SK-N-SH (cell line): ENCODE measurements at regions not wholly inside any gene's neighbourhood (a gene's known extent, or its start where the extent isn't known, plus 50 kb on each side); places are given as distances from the start of the nearest gene placed in this dataset.

Experiments
- CTCF ChIA-PET: fragments of 300-600, 350-600 bp; formaldehyde crosslinking; extraction: SDS; loops from one replicate; lab custom pipeline; 2021; lab: Yijun Ruan, JAX
- POLR2A ChIA-PET: fragments of 350-600 bp; sonication (Branson Sonifier 250); formaldehyde crosslinking; extraction: SDS; loops from one replicate; lab custom pipeline; 2020; ENCODE audit warnings: antibody characterized with exemption, inconsistent platforms; lab: Yijun Ruan, JAX
- DNase-seq: peaks from one replicate; pipeline ENCODE4 v3.0.0; 2012
- H2AFZ ChIP-seq: fragments of 200-600 bp; sonication (generic); 2 replicates; pipeline ENCODE4 v1.8.1; 2016; ENCODE audit warnings: antibody characterized with exemption, mild to moderate bottlenecking, low read depth
- H3F3A ChIP-seq: fragments of 200-600 bp; sonication (generic); replicated peaks from 2 replicates; pipeline ENCODE3; 2016; ENCODE audit warnings: antibody characterized with exemption, mild to moderate bottlenecking; ENCODE audit not compliant: insufficient read depth
- H3K27ac ChIP-seq, 2 experiments: fragments of 200-500 bp in 1 of 2; fragments of 200-600 bp in 1 of 2; sonication (Bioruptor generic) in 1 of 2; sonication (generic), shearing (Covaris generic) in 1 of 2; 2 replicates each; pipeline versions ENCODE4 v1.5.1 to v1.6.1; 2014 to 2016; ENCODE audit warnings: low read depth in 2 of 2, inconsistent platforms in 1 of 2, low read length in 1 of 2, mild to moderate bottlenecking in 1 of 2, mixed read lengths in 1 of 2
- H3K27me3 ChIP-seq: fragments of 200-600 bp; sonication (generic), shearing (Covaris generic); 2 replicates; pipeline ENCODE4 v1.6.1; 2016; ENCODE audit warnings: mixed run types; ENCODE audit not compliant: insufficient read depth
- H3K36me3 ChIP-seq, 2 experiments: fragments of 200-500 bp in 1 of 2; fragments of 200-600 bp in 1 of 2; sonication (Bioruptor generic) in 1 of 2; sonication (generic) in 1 of 2; replicated peaks in 1 of 2; 2 replicates each; pipeline versions ENCODE3 to v1.5.1; 2014 to 2016; ENCODE audit warnings: low read length in 1 of 2, mild to moderate bottlenecking in 1 of 2; ENCODE audit not compliant: insufficient read depth in 2 of 2, control insufficient read depth in 1 of 2
- H3K4me1 ChIP-seq, 2 experiments: fragments of 200-500 bp in 1 of 2; fragments of 200-600 bp in 1 of 2; sonication (Bioruptor generic) in 1 of 2; sonication (generic), shearing (Covaris generic) in 1 of 2; 2 replicates each; pipeline versions ENCODE4 v1.5.1 to v1.6.1; 2014 to 2016; ENCODE audit warnings: low read depth in 1 of 2, low read length in 1 of 2, mixed run types in 1 of 2; ENCODE audit not compliant: insufficient read depth in 2 of 2, control insufficient read depth in 1 of 2
- H3K4me2 ChIP-seq: fragments of 200-600 bp; sonication (generic), shearing (Covaris generic); 2 replicates; pipeline ENCODE4 v1.6.1; 2017; ENCODE audit warnings: mixed run types
- H3K4me3 ChIP-seq, 2 experiments: fragments of 200-500 bp in 1 of 2; fragments of 200-600 bp in 1 of 2; sonication (Bioruptor generic) in 1 of 2; sonication (generic), shearing (Covaris generic) in 1 of 2; 2 replicates each; pipeline versions ENCODE4 v1.5.1 to v1.8.1; 2014 to 2016; ENCODE audit warnings: low read depth in 2 of 2, inconsistent platforms in 1 of 2, low read length in 1 of 2, mild to moderate bottlenecking in 1 of 2, mixed read lengths in 1 of 2, moderate library complexity in 1 of 2
- H3K79me2 ChIP-seq: fragments of 200-600 bp; sonication (generic); 2 replicates; pipeline ENCODE4 v1.8.1; 2017; ENCODE audit warnings: mild to moderate bottlenecking; ENCODE audit not compliant: insufficient read depth
- H3K9ac ChIP-seq: fragments of 200-600 bp; sonication (generic); 2 replicates; pipeline ENCODE4 v1.6.1; 2017; ENCODE audit warnings: mixed run types
- H3K9me2 ChIP-seq: fragments of 200-600 bp; sonication (generic); 2 replicates; pipeline ENCODE4 v1.6.1; 2017; ENCODE audit warnings: mixed run types
- H3K9me3 ChIP-seq: fragments of 200-600 bp; sonication (generic); 2 replicates; pipeline ENCODE4 v1.6.1; 2017; ENCODE audit warnings: mixed run types, mild to moderate bottlenecking, moderate library complexity
- H4K20me1 ChIP-seq: fragments of 200-600 bp; sonication (generic); 2 replicates; pipeline ENCODE4 v1.6.1; 2017; ENCODE audit warnings: mild to moderate bottlenecking, mixed run types; ENCODE audit not compliant: insufficient read depth
- CHD2 ChIP-seq: fragments of 150-350 bp; IDR thresholded peaks from 2 replicates; pipeline ENCODE4 v1.6.1; 2018; ENCODE audit warnings: low read length; ENCODE audit not compliant: partially characterized antibody
- EP300 ChIP-seq, 2 experiments: IDR thresholded peaks; 2 replicates each; pipeline versions ENCODE4 v1.4.0 to v1.6.1; 2012; ENCODE audit warnings: borderline replicate concordance in 1 of 2, low read depth in 1 of 2, low read length in 1 of 2
- FOSL2 ChIP-seq: IDR thresholded peaks from 2 replicates; pipeline ENCODE4 v1.4.0; 2012; ENCODE audit warnings: low read depth, mild to moderate bottlenecking, moderate library complexity, borderline replicate concordance
- FOXM1 ChIP-seq: IDR thresholded peaks from 2 replicates; pipeline ENCODE4 v1.4.0; 2012; ENCODE audit warnings: low read depth, mild to moderate bottlenecking
- GATA2 ChIP-seq: sonication (generic); formaldehyde crosslinking; IDR thresholded peaks from 2 replicates; pipeline ENCODE4 v1.5.0; 2020; ENCODE audit warnings: mild to moderate bottlenecking, missing genetic modification reagents
- IRF3 ChIP-seq: fragments of 150-350 bp; IDR thresholded peaks from 2 replicates; pipeline ENCODE4 v1.6.1; 2016; ENCODE audit warnings: mild to moderate bottlenecking, low read depth, low read length
- JUND ChIP-seq: IDR thresholded peaks from 2 replicates; pipeline ENCODE4 v1.4.0; 2012
- MAX ChIP-seq: IDR thresholded peaks from 2 replicates; pipeline ENCODE4 v1.4.0; 2012; ENCODE audit warnings: low read depth
- MEF2A ChIP-seq: IDR thresholded peaks from 2 replicates; pipeline ENCODE4 v1.4.0; 2012; ENCODE audit warnings: low read depth, borderline replicate concordance
- NFIC ChIP-seq: IDR thresholded peaks from 2 replicates; pipeline ENCODE4 v1.4.0; 2012; ENCODE audit warnings: borderline replicate concordance
- NRF1 ChIP-seq: IDR thresholded peaks from 2 replicates; pipeline ENCODE4 v1.6.1; 2012; ENCODE audit warnings: low read depth, mild to moderate bottlenecking, low read length
- PBX3 ChIP-seq: IDR thresholded peaks from 2 replicates; pipeline ENCODE4; 2012
- RCOR1 ChIP-seq: fragments of 150-350 bp; IDR thresholded peaks from 2 replicates; pipeline ENCODE4 v1.6.1; 2017; ENCODE audit warnings: antibody characterized with exemption, low read length
- REST ChIP-seq: IDR thresholded peaks from 2 replicates; pipeline ENCODE4 v1.6.1; 2012; ENCODE audit warnings: mild to moderate bottlenecking, low read depth, low read length, moderate library complexity
- RFX5 ChIP-seq: IDR thresholded peaks from 2 replicates; pipeline ENCODE4 v1.6.1; 2012; ENCODE audit warnings: mild to moderate bottlenecking, improper control_type of control experiment, low read length
- RXRA ChIP-seq: IDR thresholded peaks from 2 replicates; pipeline ENCODE4 v1.4.0; 2012; ENCODE audit warnings: low read depth, mild to moderate bottlenecking, borderline replicate concordance
- SMC3 ChIP-seq: IDR thresholded peaks from 2 replicates; pipeline ENCODE4 v1.6.1; 2012; ENCODE audit warnings: low read depth, low read length, improper control_type of control experiment
- TEAD4 ChIP-seq: IDR thresholded peaks from 2 replicates; pipeline ENCODE4 v1.4.0; 2012; ENCODE audit warnings: mild to moderate bottlenecking, borderline replicate concordance; ENCODE audit not compliant: insufficient read depth
- USF2 ChIP-seq: fragments of 150-350 bp; IDR thresholded peaks from 2 replicates; pipeline ENCODE4 v1.6.1; 2017; ENCODE audit warnings: antibody characterized with exemption, low read length, low read depth, borderline replicate concordance
- YY1 ChIP-seq: IDR thresholded peaks from 2 replicates; pipeline ENCODE4 v1.4.0; 2012; ENCODE audit warnings: low read depth, mild to moderate bottlenecking
- WGBS: methylation state at CpG from one replicate; pipeline ENCODE4 v1.1.6; 2017; ENCODE audit warnings: low lambda C conversion rate; 5-methylcytosine and 5-hydroxymethylcytosine counted together

GRCh38 chr3:40680685-40681657, 156.2 kb downstream of the ZNF621 start:
- Histone ChIP-seq H3K4me3 (no peak overlapping the region), H3K9me3 (no peaks in the 10 kb centered on the region), H2AFZ (no peak overlapping the region), H3F3A (no peaks in the 10 kb centered on the region), H3K9ac (no peak overlapping the region), H3K27me3 (no peaks in the 10 kb centered on the region), H3K27ac (no peak overlapping the region), H3K4me1 (no peaks in the 10 kb centered on the region), H3K36me3 (no peaks in the 10 kb centered on the region), H3K4me2 (no peak overlapping the region), H4K20me1 (no peaks in the 10 kb centered on the region), H3K79me2 (no peaks in the 10 kb centered on the region), H3K9me2 (no peaks in the 10 kb centered on the region)
- TF ChIP-seq USF2 (no peak), YY1 (no peak), TEAD4 (no peak), NFIC (no peak), FOSL2 (no peak), GATA2 (no peak), EP300 (IDR thresholded peaks at IDR 0.05; ENCODE audit: borderline replicate concordance in 1 of 2, low read depth in 1 of 2, low read length in 1 of 2) (no peak), REST (no peak), PBX3 (no peak), NRF1 (no peak), SMC3 (no peak), RXRA (no peak), MEF2A (no peak), IRF3 (no peak), RFX5 (no peak), RCOR1 (no peak), MAX (no peak), FOXM1 (no peak), JUND (no peak), CHD2 (no peak)
- CTCF ChIA-PET: no interaction called here
- 27% methylated on average over 3 of the region's 3 CpGs for WGBS
- DNase-seq: no peak
- POLR2A ChIA-PET: no interaction called here
